ENCODE measurements at regions not wholly inside any gene's neighbourhood (a gene's known extent, or its start where the extent isn't known, plus 50 kb on each side); places are given as distances from the start of the nearest gene placed in this dataset.

DNA sequence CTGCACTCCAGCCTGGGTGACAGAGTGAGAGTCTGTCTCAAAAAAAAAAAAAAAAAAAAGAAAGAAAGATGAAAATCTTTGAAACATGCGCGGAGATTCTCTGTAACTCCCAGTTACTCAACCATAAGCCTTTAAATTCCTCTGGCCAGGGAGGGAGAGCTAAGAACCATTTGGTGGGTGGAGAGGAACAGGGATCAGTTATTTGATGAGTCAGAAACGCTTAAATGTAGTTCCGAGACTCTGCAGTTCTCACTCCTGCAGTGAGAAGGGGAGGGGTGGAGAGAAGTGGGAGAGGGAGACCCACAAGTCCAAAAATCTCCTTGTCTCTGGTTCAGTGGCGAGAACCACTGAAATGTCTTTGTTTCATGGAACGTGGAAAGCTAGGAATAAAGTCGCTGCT is 266.7 kb downstream of the SOX9 start:
- TF ChIP-seq EZH2 (IDR thresholded peaks at IDR 0.05), result no peak
- no peak for TF ChIP-seq POLR2AphosphoS5 (IDR thresholded peaks at IDR 0.05; ENCODE audit: borderline replicate concordance, low read depth, low read length)
- no peak for TF ChIP-seq FOXP2 (optimal IDR thresholded peaks at IDR 0.05; ENCODE audit: control extremely low read depth, extremely low read length, insufficient read depth)

Data from SK-N-MC (cell line).